Neural cell (in vitro differentiated cells): ENCODE measurements at regions not wholly inside any gene's neighbourhood (a gene's known extent, or its start where the extent isn't known, plus 50 kb on each side); places are given as distances from the start of the nearest gene placed in this dataset.

ENCODE experiments used
- H2AFZ ChIP-seq: fragments of 200-600, 300-800 bp; sonication (generic), shearing (Covaris generic); 2 replicates; pipeline ENCODE4 v1.6.0; 2014; ENCODE audit warnings: low read depth, mild to moderate bottlenecking, antibody characterized with exemption, low read length, moderate library complexity
- H3F3A ChIP-seq: fragments of 200-600 bp; shearing (Covaris generic); 2 replicates; pipeline ENCODE4 v1.6.1; 2016; ENCODE audit warnings: mild to moderate bottlenecking, moderate library complexity, mixed read lengths, antibody characterized with exemption, low read length; ENCODE audit not compliant: insufficient read depth, poor library complexity, severe bottlenecking
- H3K27ac ChIP-seq: fragments of 200-600, 300-800 bp; sonication (generic), shearing (Covaris generic); 2 replicates; pipeline ENCODE4 v1.5.1; 2014; ENCODE audit warnings: mild to moderate bottlenecking, low read length, moderate library complexity
- H3K27me3 ChIP-seq: fragments of 300-800, 200-600 bp; sonication (generic), shearing (Covaris generic); 2 replicates; pipeline ENCODE4 v1.6.0; 2014; ENCODE audit warnings: mild to moderate bottlenecking, low read depth, low read length, moderate library complexity; ENCODE audit not compliant: insufficient read depth
- H3K36me3 ChIP-seq: fragments of 300-800, 200-600 bp; sonication (generic), shearing (Covaris generic); 2 replicates; pipeline ENCODE4 v1.5.1; 2014; ENCODE audit warnings: mild to moderate bottlenecking, antibody characterized with exemption, low read length, moderate library complexity; ENCODE audit not compliant: insufficient read depth
- H3K4me2 ChIP-seq: fragments of 300-800, 200-600 bp; sonication (generic), shearing (Covaris generic); 2 replicates; pipeline ENCODE4 v1.6.0; 2014; ENCODE audit warnings: mild to moderate bottlenecking, low read length
- H3K4me3 ChIP-seq: fragments of 300-800, 200-600 bp; sonication (generic), shearing (Covaris generic); 2 replicates; pipeline ENCODE4 v1.5.1; 2014; ENCODE audit warnings: mild to moderate bottlenecking, low read length, moderate library complexity
- H3K79me2 ChIP-seq: fragments of 200-600 bp; shearing (Covaris generic); replicated peaks from 2 replicates; pipeline ENCODE4 v1.6.0; 2014; ENCODE audit warnings: mild to moderate bottlenecking, low read length, moderate library complexity; ENCODE audit not compliant: insufficient read depth
- H3K9ac ChIP-seq: fragments of 300-800, 200-600 bp; sonication (generic), shearing (Covaris generic); 2 replicates; pipeline ENCODE4 v1.6.1; 2016; ENCODE audit warnings: mild to moderate bottlenecking, low read length, mixed read lengths
- H3K9me2 ChIP-seq: fragments of 200-600 bp; shearing (Covaris generic); 2 replicates; pipeline ENCODE4 v1.6.1; 2016; ENCODE audit warnings: mild to moderate bottlenecking, low read length, mixed read lengths; ENCODE audit not compliant: insufficient read depth
- H3K9me3 ChIP-seq: fragments of 200-600, 300-800 bp; sonication (generic), shearing (Covaris generic); 2 replicates; pipeline ENCODE4 v1.6.1; 2016; ENCODE audit warnings: mild to moderate bottlenecking, mixed run types, low read length, moderate library complexity, mixed read lengths
- H4K20me1 ChIP-seq: fragments of 200-600 bp; shearing (Covaris generic); 2 replicates; pipeline ENCODE4 v1.6.1; 2016; ENCODE audit warnings: mild to moderate bottlenecking, mixed run types; ENCODE audit not compliant: insufficient read depth
- EP300 ChIP-seq: fragments of 450-650 bp; conservative IDR thresholded peaks from 2 replicates; pipeline ENCODE4 v1.6.1; 2014; ENCODE audit warnings: antibody characterized with exemption, mild to moderate bottlenecking, moderate library complexity; ENCODE audit not compliant: poor library complexity, severe bottlenecking
- EZH2 ChIP-seq: fragments of 200-600, 300-800 bp; shearing (Covaris generic), sonication (generic); IDR thresholded peaks from 2 replicates; pipeline ENCODE4 v1.6.1; 2014; ENCODE audit warnings: antibody characterized with exemption, low read length, borderline replicate concordance, mild to moderate bottlenecking; ENCODE audit not compliant: insufficient read depth, poor library complexity, severe bottlenecking
- MXI1 ChIP-seq: fragments of 450-650 bp; conservative IDR thresholded peaks from 2 replicates; pipeline ENCODE4 v1.6.1; 2014; ENCODE audit warnings: antibody characterized with exemption, mild to moderate bottlenecking; ENCODE audit not compliant: poor library complexity, severe bottlenecking
- POLR2AphosphoS5 ChIP-seq: IDR thresholded peaks from 2 replicates; pipeline ENCODE4 v1.6.1; 2012
- RAD21 ChIP-seq: fragments of 450-650 bp; conservative IDR thresholded peaks from 2 replicates; pipeline ENCODE4 v1.6.1; 2014; ENCODE audit warnings: antibody characterized with exemption, mild to moderate bottlenecking, moderate library complexity
- REST ChIP-seq: IDR thresholded peaks from 2 replicates; pipeline ENCODE4 v1.6.1; 2012; ENCODE audit warnings: borderline replicate concordance
- SMC3 ChIP-seq: fragments of 450-650 bp; conservative IDR thresholded peaks from 2 replicates; pipeline ENCODE4 v1.6.1; 2014; ENCODE audit warnings: antibody characterized with exemption, mild to moderate bottlenecking, moderate library complexity; ENCODE audit not compliant: poor library complexity
- TAF1 ChIP-seq: IDR thresholded peaks from 2 replicates; pipeline ENCODE4 v1.6.1; 2012; ENCODE audit warnings: low read depth
- TF ChIP-seq, protein P1 (sequence below): fragments of 450-650 bp; IDR thresholded peaks from 2 replicates; pipeline ENCODE4 v1.5.1; 2014; ENCODE audit warnings: antibody characterized with exemption, mild to moderate bottlenecking, moderate library complexity; ENCODE audit not compliant: poor library complexity, severe bottlenecking

DNA sequence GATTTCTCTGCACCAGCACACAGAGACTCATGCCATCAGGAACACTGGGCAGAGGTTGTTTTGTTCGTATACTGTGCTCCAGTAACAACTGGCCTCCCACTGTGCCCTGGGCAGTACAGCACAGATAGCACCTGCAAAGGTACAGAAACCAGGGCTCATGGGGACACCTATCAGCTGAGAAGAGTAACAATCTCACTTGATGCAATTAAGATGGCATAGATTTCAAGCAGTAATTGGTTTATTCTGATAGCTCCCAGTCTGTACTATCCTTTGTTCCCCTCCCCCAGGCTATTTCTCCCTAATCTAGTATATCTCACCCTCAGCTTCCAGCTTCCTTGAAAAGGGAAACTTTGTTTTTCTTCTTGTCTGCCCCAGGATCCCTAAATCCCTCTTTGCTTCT lies 343.9 kb upstream of the MMADHC start:
- Histone ChIP-seq H3K27me3 (no peaks in the 10 kb centered on the region), H3K79me2 (no peaks in the 10 kb centered on the region), H3K27ac (no peak overlapping the region), H4K20me1 (no peaks in the 10 kb centered on the region), H3F3A (no peaks in the 10 kb centered on the region), H3K9ac (no peak overlapping the region), H2AFZ (no peak overlapping the region), H3K4me2 (no peak overlapping the region), H3K4me3 (no peak overlapping the region), H3K9me2 (no peaks in the 10 kb centered on the region), H3K36me3 (no peaks in the 10 kb centered on the region), H3K9me3 (no peaks in the 10 kb centered on the region)
- TF ChIP-seq POLR2AphosphoS5 (no peak), EP300 (no peak), EZH2 (no peak), MXI1 (no peak), SMC3 (no peak), REST (no peak), RAD21 (no peak), TAF1 (no peak)
- TF ChIP-seq, protein P1, sequence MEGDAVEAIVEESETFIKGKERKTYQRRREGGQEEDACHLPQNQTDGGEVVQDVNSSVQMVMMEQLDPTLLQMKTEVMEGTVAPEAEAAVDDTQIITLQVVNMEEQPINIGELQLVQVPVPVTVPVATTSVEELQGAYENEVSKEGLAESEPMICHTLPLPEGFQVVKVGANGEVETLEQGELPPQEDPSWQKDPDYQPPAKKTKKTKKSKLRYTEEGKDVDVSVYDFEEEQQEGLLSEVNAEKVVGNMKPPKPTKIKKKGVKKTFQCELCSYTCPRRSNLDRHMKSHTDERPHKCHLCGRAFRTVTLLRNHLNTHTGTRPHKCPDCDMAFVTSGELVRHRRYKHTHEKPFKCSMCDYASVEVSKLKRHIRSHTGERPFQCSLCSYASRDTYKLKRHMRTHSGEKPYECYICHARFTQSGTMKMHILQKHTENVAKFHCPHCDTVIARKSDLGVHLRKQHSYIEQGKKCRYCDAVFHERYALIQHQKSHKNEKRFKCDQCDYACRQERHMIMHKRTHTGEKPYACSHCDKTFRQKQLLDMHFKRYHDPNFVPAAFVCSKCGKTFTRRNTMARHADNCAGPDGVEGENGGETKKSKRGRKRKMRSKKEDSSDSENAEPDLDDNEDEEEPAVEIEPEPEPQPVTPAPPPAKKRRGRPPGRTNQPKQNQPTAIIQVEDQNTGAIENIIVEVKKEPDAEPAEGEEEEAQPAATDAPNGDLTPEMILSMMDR: no peak

GRCh38 chr2:149928011-149928410 lies 340.4 kb upstream of the MMADHC start:
- Histone ChIP-seq H4K20me1 (no peaks in the 10 kb centered on the region), H3K36me3 (no peaks in the 10 kb centered on the region), H3K9me3 (no peaks in the 10 kb centered on the region), H3K9ac (no peak overlapping the region), H3K4me3 (no peak overlapping the region), H3K79me2 (no peaks in the 10 kb centered on the region), H3K27me3 (no peaks in the 10 kb centered on the region), H3F3A (no peaks in the 10 kb centered on the region), H3K4me2 (no peak overlapping the region), H3K9me2 (no peaks in the 10 kb centered on the region), H2AFZ (no peak overlapping the region), H3K27ac (no peak overlapping the region)
- TF ChIP-seq EP300 (no peak), RAD21 (no peak), TAF1 (no peak), SMC3 (no peak), POLR2AphosphoS5 (no peak), MXI1 (no peak), REST (no peak), EZH2 (no peak)
- TF ChIP-seq, protein P1: no peak
